PC-9 (cell line): ENCODE measurements at regions not wholly inside any gene's neighbourhood (a gene's known extent, or its start where the extent isn't known, plus 50 kb on each side); places are given as distances from the start of the nearest gene placed in this dataset.
A peak's percentile ranks its signal among the peaks of the same experiment; 100 is the strongest.

Experiments
- BruUV-seq: library from RNA; stranded (reverse); fragments of 400-500 nt; replicated peaks from 2 replicates; lab custom pipeline; 2021; lab: Mats Ljungman, UMichigan
- CTCF ChIA-PET: fragments of 300-600 bp; sonication (Branson Sonifier 250); formaldehyde crosslinking; loops from one replicate; lab custom pipeline; 2022; ENCODE audit warnings: antibody characterized with exemption; lab: Charles Lee
- POLR2A ChIA-PET: fragments of 300-600 bp; sonication (Branson Sonifier 250); formaldehyde crosslinking; loops from one replicate; lab custom pipeline; 2022; ENCODE audit warnings: antibody characterized with exemption; ENCODE audit not compliant: unreplicated experiment; lab: Charles Lee
- DNase-seq, 2 experiments: peaks; one replicate each; pipeline versions ENCODE4 v3.0.0 to v3.0.0-alpha.2; 2015 to 2022; ENCODE audit warnings: mixed read lengths in 1 of 2
- H2AFZ ChIP-seq: fragments of 200-600 bp; sonication (generic); 2 replicates; pipeline ENCODE4 v1.8.1; 2017; ENCODE audit warnings: antibody characterized with exemption
- H3F3A ChIP-seq: fragments of 200-600 bp; sonication (generic); 2 replicates; pipeline ENCODE4 v1.8.1; 2017; ENCODE audit warnings: antibody characterized with exemption, mild to moderate bottlenecking, low read depth; ENCODE audit not compliant: insufficient read depth
- H3K27ac ChIP-seq: fragments of 200-600 bp; sonication (generic); 2 replicates; pipeline ENCODE4 v1.6.1; 2016; ENCODE audit warnings: mixed run types
- H3K27me3 ChIP-seq: fragments of 200-600 bp; sonication (generic); 2 replicates; pipeline ENCODE4 v1.6.1; 2016; ENCODE audit warnings: low read depth, mixed run types; ENCODE audit not compliant: insufficient read depth
- H3K36me3 ChIP-seq: fragments of 200-600 bp; sonication (generic); 2 replicates; pipeline ENCODE4 v1.6.1; 2016; ENCODE audit warnings: low read depth, mixed run types
- H3K4me1 ChIP-seq: fragments of 200-600 bp; sonication (generic); replicated peaks from 2 replicates; pipeline ENCODE4 v1.6.1; 2016; ENCODE audit warnings: mixed run types; ENCODE audit not compliant: insufficient read depth
- H3K4me2 ChIP-seq: fragments of 200-600 bp; sonication (generic); 2 replicates; pipeline ENCODE4 v1.6.1; 2017; ENCODE audit warnings: mixed run types
- H3K4me3 ChIP-seq: fragments of 200-600 bp; sonication (generic); 2 replicates; pipeline ENCODE4 v1.6.1; 2016; ENCODE audit warnings: mixed run types
- H3K79me2 ChIP-seq: fragments of 200-600 bp; sonication (generic); 2 replicates; pipeline ENCODE4 v1.6.1; 2017; ENCODE audit warnings: low read depth, mixed run types
- H3K9me2 ChIP-seq: fragments of 200-600 bp; sonication (generic); 2 replicates; pipeline ENCODE4 v1.8.1; 2017; ENCODE audit warnings: mild to moderate bottlenecking; ENCODE audit not compliant: insufficient read depth
- H3K9me3 ChIP-seq: fragments of 200-600 bp; sonication (generic); 2 replicates; pipeline ENCODE4 v1.8.1; 2016; ENCODE audit warnings: low read depth; ENCODE audit not compliant: insufficient read depth
- H4K20me1 ChIP-seq: fragments of 200-600 bp; sonication (generic); 2 replicates; pipeline ENCODE4 v1.8.1; 2017; ENCODE audit not compliant: insufficient read depth
- EZH2 ChIP-seq: fragments of 200-600 bp; sonication (generic); IDR thresholded peaks from 2 replicates; pipeline ENCODE4 v1.8.0; 2017; ENCODE audit warnings: antibody characterized with exemption, low read depth
- intact Hi-C: fragments of 100-400 bp; cut with micrococcal nuclease; formaldehyde crosslinking; loops from one replicate; pipeline ENCODE4 v1.10.0; 2022; ENCODE audit not compliant: unreplicated experiment
- TF ChIP-seq, protein P1 (sequence below): fragments of 200-600 bp; sonication (generic); conservative IDR thresholded peaks from 2 replicates; pipeline ENCODE4 v1.6.1; 2017; ENCODE audit warnings: mixed run types, antibody characterized with exemption, mild to moderate bottlenecking, moderate library complexity

DNA sequence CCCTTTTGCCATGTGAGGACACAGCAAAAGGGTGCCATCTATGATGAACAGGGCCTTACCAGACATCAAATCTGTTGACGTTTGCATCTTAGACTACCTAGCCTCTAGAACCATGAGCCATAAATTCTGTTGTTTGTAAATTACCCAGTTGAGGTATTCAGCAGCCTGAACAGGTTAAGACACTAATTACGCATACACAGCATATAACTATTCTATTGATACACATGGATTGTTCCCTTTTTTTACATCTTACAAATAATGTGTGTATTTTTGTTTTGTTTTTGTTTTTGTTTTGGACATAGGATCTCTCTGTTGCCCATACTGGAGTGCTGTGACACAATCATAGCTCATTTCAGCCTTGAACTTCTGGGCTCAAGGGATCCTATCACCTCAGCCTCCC, 255.5 kb downstream of the OPA1 start:
- intact Hi-C loops = no loop called here
- POLR2A ChIA-PET = no interaction called here

DNA sequence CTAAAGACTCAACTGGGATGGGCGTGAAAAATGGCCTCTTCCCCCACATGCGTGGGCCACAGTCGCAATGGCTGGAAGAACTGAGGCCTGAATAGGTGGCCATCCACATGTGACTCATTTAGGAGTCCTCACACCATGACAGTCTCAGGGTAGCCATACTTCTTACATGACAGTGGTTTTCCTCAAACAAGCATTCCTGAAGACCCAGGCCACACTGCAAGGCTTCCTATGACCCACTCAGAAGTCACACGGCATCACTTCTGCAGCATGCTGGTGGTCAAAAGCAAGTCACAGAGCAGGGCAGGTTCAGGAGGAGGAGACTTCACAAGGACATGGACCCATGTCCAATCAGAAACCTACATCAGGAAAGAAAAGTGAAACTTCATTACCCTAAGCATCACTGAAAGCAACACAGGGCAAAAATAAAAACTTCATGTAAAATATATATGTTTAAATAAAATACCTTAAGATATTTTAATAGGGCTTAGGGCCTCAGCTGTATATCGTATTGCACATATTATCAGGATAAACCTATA, 257.1 kb downstream of the OPA1 start:
- no peaks in the 10 kb centered on the region for H3K27me3 ChIP-seq
- peak overlapping the region; percentile 84 for H3K4me2 ChIP-seq
- H2AFZ ChIP-seq = no peak overlapping the region
- no peaks in the 10 kb centered on the region for H3K79me2 ChIP-seq
- H3K9me2 ChIP-seq = no peaks in the 10 kb centered on the region
- POLR2A ChIA-PET = interaction anchor here (0.9 kb wide), 1 partner anchor 68 kb away, joined by 5 read pairs; no protein-coding TSS in a partner anchor
- H3K9me3 ChIP-seq = peaks cover 5% of the 10 kb centered on the region
- BruUV-seq = no TSS peak
- DNase-seq = no peak
- H4K20me1 ChIP-seq = no peaks in the 10 kb centered on the region
- H3K4me3 ChIP-seq = no peak overlapping the region
- TF ChIP-seq, protein P1, sequence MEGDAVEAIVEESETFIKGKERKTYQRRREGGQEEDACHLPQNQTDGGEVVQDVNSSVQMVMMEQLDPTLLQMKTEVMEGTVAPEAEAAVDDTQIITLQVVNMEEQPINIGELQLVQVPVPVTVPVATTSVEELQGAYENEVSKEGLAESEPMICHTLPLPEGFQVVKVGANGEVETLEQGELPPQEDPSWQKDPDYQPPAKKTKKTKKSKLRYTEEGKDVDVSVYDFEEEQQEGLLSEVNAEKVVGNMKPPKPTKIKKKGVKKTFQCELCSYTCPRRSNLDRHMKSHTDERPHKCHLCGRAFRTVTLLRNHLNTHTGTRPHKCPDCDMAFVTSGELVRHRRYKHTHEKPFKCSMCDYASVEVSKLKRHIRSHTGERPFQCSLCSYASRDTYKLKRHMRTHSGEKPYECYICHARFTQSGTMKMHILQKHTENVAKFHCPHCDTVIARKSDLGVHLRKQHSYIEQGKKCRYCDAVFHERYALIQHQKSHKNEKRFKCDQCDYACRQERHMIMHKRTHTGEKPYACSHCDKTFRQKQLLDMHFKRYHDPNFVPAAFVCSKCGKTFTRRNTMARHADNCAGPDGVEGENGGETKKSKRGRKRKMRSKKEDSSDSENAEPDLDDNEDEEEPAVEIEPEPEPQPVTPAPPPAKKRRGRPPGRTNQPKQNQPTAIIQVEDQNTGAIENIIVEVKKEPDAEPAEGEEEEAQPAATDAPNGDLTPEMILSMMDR = no peak
- TF ChIP-seq EZH2 = no peak
- no peaks in the 10 kb centered on the region for H3K36me3 ChIP-seq
- H3K4me1 ChIP-seq = peaks cover 61% of the 10 kb centered on the region
- H3K27ac ChIP-seq = peak overlapping the region; percentile 98
- CTCF ChIA-PET = interaction anchor here (0.5 kb wide), 1 partner anchor 10 kb away, joined by 4 read pairs; no protein-coding TSS in a partner anchor
- intact Hi-C loops = loop anchor here (2.0 kb wide), 1 partner anchor 59 kb away; no protein-coding TSS in a partner anchor
- peaks cover 54% of the 10 kb centered on the region for H3F3A ChIP-seq

More for the DNA sequence above, 255.5 kb downstream of the OPA1 start:
- H3K4me1 ChIP-seq = peaks cover 58% of the 10 kb centered on the region
- H3K36me3 ChIP-seq = no peaks in the 10 kb centered on the region
- H3K9me2 ChIP-seq = no peaks in the 10 kb centered on the region
- CTCF ChIA-PET = interaction anchor here (0.6 kb wide), 1 partner anchor 279 kb away, joined by 11 read pairs; no protein-coding TSS in a partner anchor
- TF ChIP-seq, protein P1 = no peak
- TF ChIP-seq EZH2 = no peak
- H3F3A ChIP-seq = peaks cover 50% of the 10 kb centered on the region
- no peaks in the 10 kb centered on the region for H4K20me1 ChIP-seq
- H3K4me3 ChIP-seq = no peak overlapping the region
- DNase-seq = no peak
- H3K79me2 ChIP-seq = no peaks in the 10 kb centered on the region
- H3K27me3 ChIP-seq = no peaks in the 10 kb centered on the region
- H3K9me3 ChIP-seq = peaks cover 12% of the 10 kb centered on the region
- no peak overlapping the region for H3K27ac ChIP-seq
- no TSS peak for BruUV-seq
- H3K4me2 ChIP-seq = no peak overlapping the region
- no peak overlapping the region for H2AFZ ChIP-seq

DNA sequence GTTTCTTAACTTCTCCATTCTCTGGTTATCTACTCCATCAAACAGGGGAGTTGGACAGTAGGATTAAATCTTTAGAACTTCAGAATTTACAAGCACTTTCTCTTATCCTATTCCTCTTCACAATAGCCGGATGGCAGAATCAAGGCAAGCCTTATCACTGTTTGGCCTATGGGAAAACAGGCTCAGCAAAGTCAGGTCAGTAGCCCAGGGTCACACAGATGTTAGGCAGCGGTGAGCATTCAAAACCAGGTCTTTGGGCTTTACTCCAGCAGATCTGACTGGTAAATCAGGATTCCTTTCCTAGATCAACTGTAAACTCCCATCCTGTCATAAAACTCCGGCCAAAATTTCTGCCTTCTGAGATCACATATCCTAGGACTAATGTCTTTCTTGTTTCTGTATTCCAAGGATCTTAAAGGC, 258.4 kb downstream of the OPA1 start:
- BruUV-seq = no TSS peak
- Histone ChIP-seq H3K27me3 (no peaks in the 10 kb centered on the region), H3K4me1 (peaks cover 70% of the 10 kb centered on the region), H3K27ac (peak overlapping the region; percentile 98), H4K20me1 (no peaks in the 10 kb centered on the region), H3F3A (peaks cover 56% of the 10 kb centered on the region), H3K9me3 (0 out of 2 replicates have a peak, but pooled peaks cover 6% of the 10 kb centered on the region), H3K4me2 (peak overlapping the region; percentile 84), H3K79me2 (no peaks in the 10 kb centered on the region), H3K36me3 (no peaks in the 10 kb centered on the region), H2AFZ (no peak overlapping the region), H3K4me3 (peak overlapping the region; percentile 49; the same call in 1 of the 2 replicates), H3K9me2 (no peaks in the 10 kb centered on the region)
- POLR2A ChIA-PET = interaction anchor here (0.7 to 1.1 kb wide), 2 partner anchors 20 to 70 kb away, joined by 6 to 13 read pairs; no protein-coding TSS in a partner anchor
- peak; percentile 72 to 97 for DNase-seq
- intact Hi-C loops = loop anchor here (1.0 to 2.0 kb wide), 2 partner anchors 23 to 61 kb away; no protein-coding TSS in a partner anchor
- TF ChIP-seq, protein P1 = no peak
- no peak for TF ChIP-seq EZH2
- CTCF ChIA-PET = interaction anchor here (0.9 kb wide), 1 partner anchor 70 kb away, joined by 3 read pairs; no protein-coding TSS in a partner anchor
